Stimulated activated naive CD4-positive, alpha-beta T cell (primary cell): ENCODE measurements at regions not wholly inside any gene's neighbourhood (a gene's known extent, or its start where the extent isn't known, plus 50 kb on each side); places are given as distances from the start of the nearest gene placed in this dataset.

Experiments used
- DNase-seq, 6 experiments: peaks; one replicate each; lab custom pipeline; 2025; lab: John Stamatoyannopoulos, UW

DNA sequence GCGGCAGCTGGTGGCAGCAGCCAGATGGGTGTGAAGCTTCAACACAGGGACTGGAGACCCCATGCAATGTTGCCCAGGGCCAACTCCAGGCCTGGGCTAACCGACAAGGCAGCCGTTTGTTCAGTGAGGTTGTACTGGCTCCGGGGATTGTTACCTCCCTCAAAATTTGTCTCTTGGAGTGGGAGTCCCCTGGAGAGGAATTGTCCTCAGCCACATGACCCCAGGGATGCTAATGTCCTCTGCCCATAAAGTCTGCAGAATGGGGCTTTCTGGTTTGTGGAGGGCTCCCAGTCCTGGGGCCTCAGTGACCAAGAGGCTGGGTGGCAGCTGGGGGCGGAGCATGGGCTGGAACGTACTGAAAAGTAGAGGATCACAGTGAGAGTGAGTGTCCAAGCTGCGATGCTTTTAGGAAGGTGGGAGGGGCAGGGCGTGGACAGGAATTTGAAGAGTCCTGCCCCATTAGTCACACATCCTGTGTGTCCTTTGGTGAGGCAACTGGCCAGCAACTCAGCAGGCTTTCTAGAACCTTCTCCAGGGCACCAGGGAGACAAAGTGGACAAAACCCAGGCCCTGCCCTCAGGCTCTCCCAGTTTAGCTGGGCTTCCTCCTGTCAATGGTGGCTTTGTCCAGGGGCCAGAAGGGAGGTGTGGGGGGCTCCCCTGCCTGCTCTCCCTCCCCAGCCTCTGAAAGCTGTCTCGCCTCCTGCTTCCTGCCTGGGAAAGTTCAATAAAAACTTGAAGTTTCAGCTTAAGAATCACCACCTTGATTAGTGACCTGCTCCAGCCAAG, 114.0 kb downstream of the NSG2 start:
- no peak for DNase-seq

DNA sequence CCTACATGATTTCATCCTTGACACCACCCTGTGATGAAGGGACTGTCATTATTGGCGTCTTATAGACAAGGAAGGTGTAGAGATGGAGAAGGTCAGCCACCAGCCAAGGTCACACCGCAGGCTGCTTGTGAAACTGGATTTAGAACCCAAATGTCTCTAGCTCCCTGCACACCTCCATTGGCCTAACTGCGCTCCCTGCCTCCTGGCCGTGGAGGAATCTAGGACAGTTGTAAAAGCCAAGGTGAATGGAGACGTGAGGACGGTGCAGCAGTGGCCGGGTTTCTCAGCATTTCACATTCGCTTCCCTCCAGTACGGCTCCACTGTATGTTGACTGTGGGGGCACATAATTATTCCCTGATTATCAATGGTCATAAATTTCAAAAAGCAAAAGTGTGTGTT, 119.9 kb downstream of the NSG2 start:
- no peak for DNase-seq

- DNase-seq, result no peak
Measured at GRCh38 chr5:174166231-174167079, 120.9 kb downstream of the NSG2 start.

DNA sequence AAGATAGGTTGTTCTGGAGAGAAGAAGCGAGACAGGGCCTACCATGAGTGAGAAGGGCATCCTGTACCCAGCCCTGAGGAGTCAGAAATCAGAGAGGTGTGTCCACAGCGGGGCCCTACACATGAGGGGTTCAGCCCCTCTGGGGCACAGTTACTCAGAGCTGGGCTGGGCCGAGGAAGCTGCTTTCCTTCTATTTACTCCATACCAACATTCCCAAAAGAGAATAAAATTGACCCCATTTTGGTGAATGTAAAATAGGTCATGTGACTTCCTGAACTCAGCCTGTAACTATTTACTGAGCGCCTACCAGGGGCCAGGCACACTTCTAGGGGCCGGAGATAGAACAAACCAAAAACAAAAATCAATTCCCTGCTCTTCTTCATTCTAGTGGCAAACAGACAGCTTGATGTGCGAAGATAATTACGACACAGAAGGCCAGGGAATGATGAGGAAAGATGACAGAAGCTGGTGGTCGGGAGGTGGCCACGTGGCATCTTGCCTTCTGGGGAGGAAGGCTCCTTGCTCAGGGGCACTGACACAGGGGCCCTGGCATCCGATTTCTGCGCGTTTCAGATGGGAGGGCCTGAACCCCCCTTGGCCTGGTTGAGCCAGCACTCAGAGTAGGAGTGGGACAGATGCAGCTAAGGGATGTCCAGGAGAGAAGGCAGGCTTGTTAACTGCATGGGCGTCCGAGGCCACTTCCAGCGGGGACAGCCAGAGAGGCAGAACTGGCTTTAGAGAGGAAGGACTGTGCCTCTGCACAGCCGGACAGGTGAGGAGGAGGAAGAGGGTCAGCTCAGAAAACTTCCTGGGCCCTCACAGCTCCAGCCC, 121.8 kb downstream of the NSG2 start:
- DNase-seq, result no peak

DNA sequence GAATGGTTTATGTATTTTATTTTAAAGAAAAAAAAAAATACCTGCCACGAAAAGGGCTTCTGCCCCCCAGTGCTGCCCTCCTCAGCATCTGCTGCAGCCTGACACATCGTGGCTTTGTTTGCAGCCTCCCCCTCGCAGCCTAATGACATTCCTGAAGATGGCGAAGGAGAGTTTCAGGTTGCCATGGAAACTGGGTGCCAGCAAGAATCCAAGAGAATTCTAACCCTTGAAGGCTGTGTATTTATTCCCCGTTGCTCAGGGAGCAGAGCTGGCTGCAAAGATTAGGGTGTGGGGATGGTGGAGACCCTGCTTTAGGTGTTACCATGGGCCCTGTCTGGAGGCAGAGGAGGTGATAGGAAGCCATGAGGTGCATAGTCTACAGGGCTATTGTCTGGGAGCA, 126.6 kb downstream of the NSG2 start:
- no peak for DNase-seq

DNA sequence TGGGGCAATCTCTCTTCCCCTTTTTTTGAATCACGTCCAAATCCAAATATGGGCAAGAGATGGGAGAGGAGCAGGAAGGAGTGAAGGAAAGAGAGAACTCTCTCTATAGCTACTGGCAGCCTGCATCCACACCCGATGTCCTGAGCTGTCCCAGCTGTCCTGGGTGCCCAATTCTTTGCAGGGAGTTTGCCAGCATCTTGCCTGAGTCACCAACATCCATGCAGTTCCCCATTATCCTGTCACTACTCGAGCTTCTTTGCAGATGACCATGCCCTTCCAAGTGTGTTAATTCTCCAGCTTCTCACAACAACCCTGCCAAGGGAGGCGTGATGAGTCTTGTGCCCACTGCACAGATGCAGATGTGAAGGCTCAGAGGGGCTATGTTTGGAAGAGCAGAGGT, 127.1 kb downstream of the NSG2 start:
- no peak for DNase-seq

- no peak for DNase-seq
Measured at GRCh38 chr5:174173766-174174165, 128.3 kb downstream of the NSG2 start.

DNA sequence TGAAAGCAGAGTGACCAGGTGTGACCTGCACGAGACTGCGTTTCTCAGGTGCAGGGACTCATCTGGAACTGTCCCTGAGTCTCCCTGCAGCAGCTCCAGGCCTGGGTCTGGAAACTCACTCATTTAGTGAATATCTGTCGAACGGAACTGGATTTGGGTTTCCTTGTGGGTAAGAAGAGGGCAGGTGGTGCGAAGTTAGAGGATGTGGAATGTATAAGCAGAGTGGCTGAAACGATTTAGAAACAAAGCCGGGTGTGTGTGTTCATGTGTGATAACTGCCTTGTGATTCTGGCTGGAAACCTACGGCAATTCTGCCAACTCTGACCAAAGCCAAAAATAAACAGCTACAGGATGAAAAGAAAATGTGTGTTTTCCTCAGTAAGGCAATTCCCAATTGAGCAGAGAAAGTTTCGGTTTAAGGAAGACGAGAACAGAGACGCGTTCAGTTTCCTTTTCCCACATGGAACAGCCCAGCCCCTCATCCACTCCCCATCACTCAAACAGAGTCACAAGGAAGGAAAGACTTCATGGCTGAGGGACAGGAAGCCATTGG, 130.3 kb downstream of the NSG2 start:
- DNase-seq, result no peak

DNA sequence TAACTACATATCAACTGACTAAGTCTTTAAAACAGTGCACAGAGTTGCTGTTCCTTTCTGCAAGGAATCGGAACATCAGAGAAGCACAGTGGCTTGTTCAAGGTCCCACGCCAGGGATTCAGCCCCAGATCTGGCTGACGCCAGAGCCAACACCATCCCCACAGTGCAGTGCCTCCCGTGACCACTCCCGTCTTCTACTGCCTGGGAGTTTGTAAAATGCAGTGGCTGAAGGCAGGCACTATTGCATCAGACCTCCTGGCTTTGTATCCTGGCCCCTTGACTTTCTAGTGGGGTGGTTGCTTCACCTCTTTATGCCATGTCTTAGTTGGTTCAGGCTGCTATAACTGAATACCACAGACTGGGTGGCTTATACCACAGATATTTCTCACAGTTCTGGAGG, 131.0 kb downstream of the NSG2 start:
- no peak for DNase-seq

DNA sequence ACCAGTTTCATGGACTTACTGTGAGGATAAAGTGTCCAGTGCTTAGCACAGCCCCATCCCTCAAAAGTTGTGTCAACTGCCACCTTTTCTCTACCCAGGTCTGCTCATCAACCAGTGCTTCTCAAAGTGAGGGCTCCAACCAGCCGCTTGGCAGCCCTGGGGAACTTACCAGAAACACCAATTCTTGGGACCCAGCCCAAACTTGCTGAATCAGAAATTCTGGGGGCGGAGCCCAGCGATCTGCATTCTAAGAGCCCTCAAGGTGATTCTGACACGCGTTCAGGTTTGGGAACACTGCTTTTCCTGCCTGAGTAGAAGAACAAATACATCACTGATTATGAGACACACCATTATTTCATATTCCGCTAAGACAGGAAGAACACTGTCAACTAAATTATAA, 132.0 kb downstream of the NSG2 start:
- no peak for DNase-seq

DNA sequence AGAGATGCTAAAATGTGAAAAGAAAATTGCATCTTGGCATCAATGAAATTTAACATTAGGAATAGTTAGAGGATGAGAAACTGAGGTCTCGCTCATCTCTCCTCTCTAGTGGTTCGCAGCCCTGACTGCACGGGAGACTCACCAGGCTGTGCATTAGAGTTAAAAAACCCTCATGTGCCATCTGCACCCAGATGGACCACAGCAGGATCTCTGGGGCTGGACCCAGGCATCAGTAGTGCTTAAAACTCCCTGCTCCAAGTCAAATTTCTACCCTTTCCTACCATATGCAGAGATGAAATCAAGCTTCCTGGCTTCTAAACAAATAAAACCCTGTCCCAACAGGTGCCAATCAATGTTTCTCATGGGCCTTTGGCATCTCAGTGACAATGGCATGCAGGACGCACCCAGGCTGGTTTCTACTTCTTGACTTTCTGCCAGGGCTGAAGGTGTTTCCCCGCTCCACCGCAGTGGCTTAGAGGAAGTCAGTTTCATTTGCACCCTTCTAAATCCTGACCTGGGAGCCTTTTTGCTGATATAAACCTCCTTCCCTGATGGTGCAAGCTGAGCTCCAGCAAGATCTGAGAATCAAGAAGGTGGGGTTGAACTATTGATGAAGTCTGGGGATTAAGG, 132.6 kb downstream of the NSG2 start:
- no peak for DNase-seq

DNA sequence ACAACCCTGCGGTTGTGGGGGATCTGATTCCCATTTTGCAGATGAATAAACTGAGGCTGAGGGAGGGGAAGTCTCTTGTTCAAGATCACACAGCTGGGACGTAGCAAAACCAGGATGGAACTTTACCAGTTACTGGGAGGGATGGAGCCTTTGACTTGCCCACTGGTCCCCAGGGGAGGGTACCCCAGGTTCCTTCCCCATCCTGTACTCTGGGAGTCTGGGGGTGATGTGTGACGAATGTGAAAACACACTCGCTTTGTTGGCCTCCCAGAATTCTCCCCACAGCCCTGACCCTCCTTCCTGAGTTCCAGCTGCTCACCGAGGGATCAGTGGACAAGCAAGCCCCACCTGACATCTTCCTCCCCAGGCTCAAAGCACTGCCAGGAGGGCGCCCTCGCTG, 135.1 kb downstream of the NSG2 start:
- DNase-seq, result no peak

DNA sequence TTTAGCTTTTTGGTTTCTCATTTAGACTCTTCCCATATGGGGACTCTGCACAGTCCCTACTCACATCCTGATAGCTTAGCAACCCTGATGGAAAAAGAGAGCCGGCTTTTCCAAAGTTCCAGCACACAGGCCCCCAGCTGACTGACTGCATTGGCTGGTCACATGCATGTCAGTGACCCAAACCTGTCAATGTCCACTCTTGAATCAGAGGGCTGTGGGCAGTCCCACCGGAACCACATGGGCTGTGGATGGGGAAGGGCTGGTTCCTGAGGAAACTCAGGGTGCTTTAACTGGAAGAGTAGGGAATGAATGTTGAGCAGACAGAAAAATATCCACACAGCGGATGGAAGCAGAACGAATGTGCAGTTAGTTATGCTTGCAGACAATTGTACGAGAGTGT, 136.6 kb downstream of the NSG2 start:
- DNase-seq, result no peak

DNA sequence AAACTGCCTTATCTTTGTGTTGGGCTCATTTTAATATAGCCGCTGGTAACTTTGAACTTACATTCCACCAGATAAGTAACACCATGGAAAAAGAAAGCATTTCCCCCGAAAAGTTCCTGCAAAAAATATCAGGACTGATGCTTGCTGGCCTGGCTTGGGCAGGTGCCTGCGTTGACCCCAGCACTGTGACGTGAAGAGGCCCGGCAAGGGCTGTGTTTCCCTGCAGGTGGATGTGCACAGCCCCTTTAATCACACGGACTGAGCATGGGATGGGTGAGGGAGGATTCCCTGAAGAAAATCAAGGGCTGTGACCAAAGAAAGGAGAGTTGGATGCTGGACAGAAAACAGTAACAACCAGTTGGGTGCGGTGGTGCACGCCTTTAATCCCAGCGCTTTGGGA, 138.2 kb downstream of the NSG2 start:
- DNase-seq, result no peak

GRCh38 chr5:174185506-174185905, 140.0 kb downstream of the NSG2 start:
- DNase-seq, result no peak

- no peak for DNase-seq
Measured at GRCh38 chr5:174186096-174186695, 140.7 kb downstream of the NSG2 start.

DNA sequence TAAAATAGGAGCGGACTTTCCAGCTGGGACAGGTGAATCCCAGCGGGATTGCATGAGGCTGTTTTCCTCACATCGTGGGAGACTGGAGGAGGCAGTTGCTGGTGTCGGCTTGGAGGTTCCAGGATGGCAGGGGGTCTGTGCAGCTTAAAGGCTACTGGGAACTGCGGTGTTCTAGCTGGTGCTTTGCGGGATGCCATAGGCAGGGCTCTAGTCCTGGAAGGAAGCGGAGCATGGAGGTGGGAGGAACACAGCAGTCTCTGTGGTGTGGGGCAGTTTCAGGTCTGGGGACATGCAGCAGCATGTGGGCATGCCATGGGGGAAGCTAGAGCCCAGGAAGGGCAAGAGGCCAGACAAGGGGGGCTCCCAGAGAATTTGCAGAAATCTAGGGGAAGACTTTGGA, 141.5 kb downstream of the NSG2 start:
- DNase-seq, result no peak

DNA sequence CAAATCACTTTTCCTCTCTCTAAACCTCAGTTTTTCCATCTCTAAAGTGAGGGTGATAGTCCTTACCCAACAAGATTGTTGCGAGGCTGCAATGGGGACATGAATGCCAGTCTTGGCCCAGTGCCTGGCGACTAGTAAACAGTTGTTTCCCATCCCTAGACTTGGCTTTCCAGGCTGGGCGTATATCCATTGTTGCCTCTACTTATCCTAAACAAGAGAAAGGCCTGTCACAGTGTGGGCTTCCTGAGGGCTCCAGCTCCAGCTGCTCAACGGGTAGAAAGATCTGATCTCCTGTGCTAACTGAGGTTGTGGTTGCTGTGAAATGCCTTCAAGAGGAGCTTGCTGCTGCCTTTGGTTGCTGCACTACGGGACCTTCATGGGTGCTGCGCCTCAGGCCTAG, 142.0 kb downstream of the NSG2 start:
- no peak for DNase-seq

GRCh38 chr5:174188295-174188694, 142.8 kb downstream of the NSG2 start:
- DNase-seq, result no peak

DNA sequence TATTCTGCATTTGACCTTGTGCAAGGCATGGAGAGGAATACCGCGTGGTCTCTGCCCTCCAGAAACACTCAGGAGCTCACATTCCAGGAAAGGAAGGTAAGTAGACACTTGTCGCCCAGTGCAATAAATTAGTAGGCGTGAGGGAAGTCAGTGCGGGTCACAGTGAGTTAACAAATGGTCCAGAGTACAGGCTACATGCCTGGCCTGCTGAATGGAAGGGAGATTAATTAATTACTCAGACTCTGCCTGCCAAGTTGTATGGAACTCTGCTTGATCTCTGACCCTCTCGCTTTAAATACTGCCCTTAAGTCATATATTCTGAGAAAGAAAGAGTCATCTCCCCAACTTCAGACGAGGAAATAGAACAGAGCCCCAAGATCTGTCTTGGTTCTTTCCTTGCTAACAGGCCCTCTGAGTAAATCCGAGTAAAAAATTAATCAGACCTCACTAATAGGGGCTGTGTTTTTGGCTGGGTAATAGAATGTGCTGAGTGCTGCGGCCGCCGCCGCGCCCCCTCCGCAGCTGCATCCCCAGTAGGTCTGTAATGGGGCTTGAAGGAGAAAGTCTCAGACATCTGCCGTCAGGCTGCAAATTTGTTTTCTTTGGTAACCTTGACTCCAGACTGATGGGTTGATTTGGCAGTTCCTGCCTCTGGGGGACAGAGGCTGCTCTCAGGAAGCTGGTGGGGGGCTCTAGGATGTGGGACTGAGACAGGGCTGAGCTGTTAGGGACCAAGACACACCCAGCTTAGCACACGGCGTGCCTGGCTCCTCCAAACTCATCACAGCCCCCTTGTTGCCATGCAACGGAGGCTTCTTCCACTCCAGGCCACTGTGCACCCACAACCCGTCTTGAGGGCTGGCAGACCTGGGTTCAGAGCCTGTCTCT, 144.4 kb downstream of the NSG2 start:
- no peak for DNase-seq
